ENCODE measurements at regions not wholly inside any gene's neighbourhood (a gene's known extent, or its start where the extent isn't known, plus 50 kb on each side); places are given as distances from the start of the nearest gene placed in this dataset.

- no peak for FAIRE-seq
Observed at GRCh38 chr20:60395991-60396390, 437.8 kb downstream of the CDH26 start.

GRCh38 chr20:60400567-60400966, 442.3 kb downstream of the CDH26 start:
- no peak for FAIRE-seq

- FAIRE-seq = no peak
Observed at GRCh38 chr20:60402189-60403058, 444.2 kb downstream of the CDH26 start.

GRCh38 chr20:60403105-60403741, 445.0 kb downstream of the CDH26 start:
- FAIRE-seq = no peak

GRCh38 chr20:60407011-60407771, 449.0 kb downstream of the CDH26 start:
- no peak for FAIRE-seq

- no peak for FAIRE-seq
Observed at GRCh38 chr20:60407938-60408337, 449.7 kb downstream of the CDH26 start.

GRCh38 chr20:60408435-60408834, 450.2 kb downstream of the CDH26 start:
- FAIRE-seq = no peak

GRCh38 chr20:60410618-60411264, 452.5 kb downstream of the CDH26 start:
- no peak for FAIRE-seq

GRCh38 chr20:60411813-60412212, 453.6 kb downstream of the CDH26 start:
- FAIRE-seq = no peak

GRCh38 chr20:60420676-60421229, 462.5 kb downstream of the CDH26 start:
- FAIRE-seq = no peak

GRCh38 chr20:60422848-60423247, 464.6 kb downstream of the CDH26 start:
- no peak for FAIRE-seq

GRCh38 chr20:60424267-60424902, 466.2 kb downstream of the CDH26 start:
- no peak for FAIRE-seq

- no peak for FAIRE-seq
Observed at GRCh38 chr20:60427516-60427915, 469.3 kb downstream of the CDH26 start.

GRCh38 chr20:60428651-60429050, 470.4 kb downstream of the CDH26 start:
- FAIRE-seq = no peak

- FAIRE-seq = no peak
Observed at GRCh38 chr20:60430516-60431001, 472.3 kb downstream of the CDH26 start.

- FAIRE-seq = no peak
Observed at GRCh38 chr20:60431349-60431748, 473.1 kb downstream of the CDH26 start.

GRCh38 chr20:60437418-60437817, 479.2 kb downstream of the CDH26 start:
- FAIRE-seq = no peak

GRCh38 chr20:60446267-60447111, 488.3 kb downstream of the CDH26 start:
- FAIRE-seq = no peak

GRCh38 chr20:60447703-60448102, 489.5 kb downstream of the CDH26 start:
- no peak for FAIRE-seq

- no peak for FAIRE-seq
Observed at GRCh38 chr20:60453388-60454246, 495.4 kb downstream of the CDH26 start.

Measured in islet of Langerhans (tissue), 1 donor.